ENCODE measurements at regions not wholly inside any gene's neighbourhood (a gene's known extent, or its start where the extent isn't known, plus 50 kb on each side); places are given as distances from the start of the nearest gene placed in this dataset.

DNA sequence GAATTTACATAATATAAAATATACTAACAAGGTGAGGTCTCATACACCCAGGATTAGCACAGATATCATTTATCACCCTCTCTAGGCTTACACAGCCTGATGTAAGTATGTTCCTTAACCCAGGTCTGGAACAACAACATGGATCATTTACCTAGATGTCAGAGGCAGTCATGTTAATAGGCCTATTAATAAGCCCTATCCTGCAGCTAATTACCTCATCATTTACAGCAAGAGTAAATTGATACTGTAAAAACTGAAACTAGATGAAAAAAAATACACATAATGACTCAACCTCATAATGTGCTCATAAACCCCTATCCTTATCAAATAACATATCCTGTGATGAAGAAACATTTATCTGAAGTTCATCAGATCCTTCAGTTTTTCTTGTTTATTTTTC is 334.3 kb upstream of the MANEA start:
- DNase-seq (ENCODE audit: low spot score): no peak

DNA sequence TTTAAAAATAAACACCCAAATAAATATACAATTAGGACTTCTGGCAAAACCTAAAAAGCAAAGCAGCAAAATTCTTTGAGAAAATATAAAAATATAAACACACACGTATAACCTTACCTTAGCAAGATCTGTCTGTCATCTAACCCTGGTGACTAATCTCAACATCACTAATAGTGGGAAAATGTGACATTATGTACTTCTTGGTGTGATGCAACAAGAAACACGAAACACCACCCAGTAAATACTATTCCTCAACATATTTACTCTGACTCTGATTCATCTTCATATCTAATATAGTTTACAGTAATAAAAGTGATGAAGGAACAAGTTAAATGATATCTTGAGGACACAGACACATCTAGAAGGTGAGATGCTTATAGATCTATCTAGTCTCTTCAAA is 332.6 kb upstream of the MANEA start:
- no peak for DNase-seq (ENCODE audit: low spot score)

- no peak for DNase-seq (ENCODE audit: low spot score)
These were observed 328.8 kb upstream of the MANEA start for GRCh38 chr6:95248499-95248898.

GRCh38 chr6:95249175-95249574 is 328.2 kb upstream of the MANEA start:
- no peak for DNase-seq (ENCODE audit: low spot score)

DNA sequence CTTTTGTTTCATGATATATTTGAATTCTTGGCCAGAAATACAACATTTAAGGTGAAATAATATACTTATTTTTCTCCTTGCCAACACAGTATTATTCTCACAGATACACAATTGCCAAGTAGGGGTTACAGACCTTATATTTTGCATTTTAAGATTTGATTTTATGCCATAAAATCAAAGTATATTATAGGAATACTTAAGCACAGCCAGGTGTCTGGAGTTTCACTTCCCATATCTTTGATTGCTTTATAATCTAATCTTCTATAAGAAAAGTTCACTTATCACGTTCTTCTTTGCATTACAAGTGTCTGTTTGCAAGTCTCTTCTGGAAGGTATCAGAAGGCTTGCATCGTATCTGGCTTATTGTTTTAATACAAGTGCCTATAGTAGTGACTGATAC is 327.7 kb upstream of the MANEA start:
- no peak for DNase-seq (ENCODE audit: low spot score)

DNA sequence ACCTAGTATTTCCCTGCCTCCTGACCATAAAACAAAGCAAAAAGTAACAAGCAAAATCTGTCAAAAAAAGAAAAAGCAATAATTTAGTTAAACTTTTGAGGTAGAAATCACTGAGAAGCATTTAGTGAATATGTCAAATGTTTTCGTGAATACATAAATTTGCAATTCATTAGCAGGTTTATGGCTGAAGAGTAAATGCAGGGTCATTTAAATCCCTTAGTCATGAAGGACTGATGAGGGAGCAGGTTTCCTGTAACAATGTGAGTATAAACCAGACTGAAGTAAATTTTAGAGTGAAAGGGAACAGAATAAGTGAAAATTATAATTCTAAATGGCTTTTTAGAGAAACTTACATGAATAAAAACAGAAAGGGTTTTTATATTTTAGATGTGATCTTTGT is 313.5 kb upstream of the MANEA start:
- DNase-seq (ENCODE audit: low spot score): no peak

DNA sequence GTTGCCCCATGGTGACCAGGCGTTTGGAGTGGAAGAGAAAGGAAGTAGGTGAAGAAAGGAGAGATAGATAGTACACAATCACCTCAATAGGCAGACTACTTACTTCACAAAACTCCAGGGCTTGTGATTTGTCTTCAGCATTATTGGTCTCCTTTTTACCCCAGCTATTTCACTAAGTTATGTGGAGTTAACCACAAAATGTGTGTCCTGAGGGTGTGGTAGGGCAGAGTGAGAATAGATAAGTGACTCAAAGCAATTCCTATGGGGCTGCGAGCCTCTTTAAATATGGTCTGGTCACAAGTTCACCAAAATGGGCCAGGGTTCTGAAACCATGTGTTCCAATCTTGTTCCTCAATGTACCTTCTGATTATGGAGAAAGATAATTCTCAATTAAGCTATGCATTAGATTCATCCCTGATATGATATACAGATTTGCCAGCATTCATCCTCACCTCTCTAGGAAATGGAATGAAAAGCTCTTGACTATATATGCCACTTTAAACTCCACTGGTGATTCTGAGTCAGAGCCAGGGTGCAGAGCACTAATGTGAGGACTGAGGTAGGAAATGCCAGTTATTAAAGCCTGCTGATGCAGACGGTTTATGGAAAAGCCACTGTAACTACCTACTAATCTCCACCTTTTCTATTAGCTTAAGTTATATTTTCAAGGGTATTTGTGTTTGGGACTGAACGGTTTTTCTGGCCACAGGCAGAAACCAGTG is 310.6 kb upstream of the MANEA start:
- DNase-seq (ENCODE audit: low spot score): no peak

GRCh38 chr6:95274686-95275235 is 302.6 kb upstream of the MANEA start:
- DNase-seq (ENCODE audit: low spot score): no peak

GRCh38 chr6:95279616-95280015 is 297.7 kb upstream of the MANEA start:
- DNase-seq (ENCODE audit: low spot score): no peak

- no peak for DNase-seq (ENCODE audit: low spot score)
These were observed 296.6 kb upstream of the MANEA start for GRCh38 chr6:95280686-95281273.

DNA sequence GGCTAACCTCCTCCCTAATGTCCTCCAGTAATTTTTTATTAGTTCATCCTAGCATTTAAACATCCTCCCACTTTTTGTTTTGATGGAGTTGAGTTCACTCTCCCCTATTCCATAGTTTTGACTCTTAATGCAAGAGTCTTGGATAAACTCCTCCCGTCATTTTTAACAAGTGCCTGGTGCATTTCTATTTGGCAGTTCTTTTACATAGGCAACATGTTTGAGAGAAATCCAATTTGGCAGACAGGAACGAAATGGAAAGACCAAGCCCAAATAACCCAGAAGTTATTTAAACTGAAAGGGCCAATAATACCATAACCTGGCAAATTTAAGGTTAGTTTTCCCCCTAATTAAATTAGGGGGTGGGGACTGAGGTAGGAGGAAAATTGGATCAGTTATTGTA is 291.5 kb upstream of the MANEA start:
- no peak for DNase-seq (ENCODE audit: low spot score)

DNA sequence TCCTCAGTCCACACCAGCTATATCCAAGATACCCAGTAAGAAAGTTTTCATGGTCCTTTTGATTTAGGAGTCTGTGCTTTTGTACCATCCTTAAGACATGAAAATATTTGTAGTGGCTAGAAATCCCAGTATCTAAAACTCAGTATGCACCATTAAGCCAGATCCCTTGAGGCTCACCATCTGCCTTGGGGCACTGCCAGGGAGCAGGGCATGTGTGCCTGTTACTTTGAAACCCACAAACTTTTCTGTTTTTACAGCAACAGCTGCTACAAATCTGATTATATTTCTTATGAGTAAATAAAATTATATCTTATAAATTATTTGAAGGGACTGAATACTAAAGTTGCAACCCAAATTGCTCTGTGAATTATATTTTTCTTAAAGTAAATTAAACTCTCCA is 290.5 kb upstream of the MANEA start:
- DNase-seq (ENCODE audit: low spot score): no peak

DNA sequence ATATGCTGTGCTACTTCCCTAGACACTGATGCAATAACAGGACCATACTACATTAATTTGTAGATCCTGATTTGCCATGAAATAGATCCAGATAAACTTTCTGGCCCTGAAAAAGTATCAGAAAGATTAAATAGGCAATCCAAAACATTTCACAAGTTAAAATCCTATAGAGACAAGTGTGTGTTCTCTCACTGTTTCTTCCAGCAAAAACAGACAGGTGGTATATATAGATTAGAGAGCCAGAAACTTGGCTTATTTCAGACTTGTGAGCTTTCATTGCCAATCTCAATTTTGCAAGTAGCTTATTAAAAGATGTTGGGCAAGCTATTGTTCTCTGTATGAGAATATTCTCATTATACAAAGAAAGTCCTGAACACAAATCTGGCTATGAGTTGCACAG is 289.1 kb upstream of the MANEA start:
- DNase-seq (ENCODE audit: low spot score): no peak

- no peak for DNase-seq (ENCODE audit: low spot score)
These were observed 285.3 kb upstream of the MANEA start for GRCh38 chr6:95292011-95292410.

DNA sequence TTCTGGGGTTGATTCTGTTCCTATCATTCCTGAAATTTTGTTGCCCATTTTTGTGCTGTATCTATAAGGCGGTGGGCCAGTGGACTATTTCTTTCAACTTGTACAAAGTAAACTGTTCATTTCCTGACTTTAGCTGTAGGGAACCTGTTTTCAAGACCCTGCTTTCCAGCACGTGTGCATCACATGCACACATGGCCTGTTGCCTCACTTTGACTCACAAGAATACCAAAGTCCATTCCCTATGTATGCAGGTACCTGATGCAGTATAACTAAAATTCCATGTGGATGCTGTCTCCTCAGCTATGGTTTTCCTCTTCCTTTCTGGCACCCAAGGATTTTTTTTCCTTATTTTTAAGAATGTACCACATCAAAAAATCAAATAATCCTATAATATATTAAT is 284.1 kb upstream of the MANEA start:
- no peak for DNase-seq (ENCODE audit: low spot score)

- DNase-seq (ENCODE audit: low spot score): no peak
These were observed 283.3 kb upstream of the MANEA start for GRCh38 chr6:95294043-95294442.

GRCh38 chr6:95309545-95309944 is 267.8 kb upstream of the MANEA start:
- no peak for DNase-seq (ENCODE audit: low spot score)

GRCh38 chr6:95318137-95318536 is 259.2 kb upstream of the MANEA start:
- no peak for DNase-seq (ENCODE audit: low spot score)

DNA sequence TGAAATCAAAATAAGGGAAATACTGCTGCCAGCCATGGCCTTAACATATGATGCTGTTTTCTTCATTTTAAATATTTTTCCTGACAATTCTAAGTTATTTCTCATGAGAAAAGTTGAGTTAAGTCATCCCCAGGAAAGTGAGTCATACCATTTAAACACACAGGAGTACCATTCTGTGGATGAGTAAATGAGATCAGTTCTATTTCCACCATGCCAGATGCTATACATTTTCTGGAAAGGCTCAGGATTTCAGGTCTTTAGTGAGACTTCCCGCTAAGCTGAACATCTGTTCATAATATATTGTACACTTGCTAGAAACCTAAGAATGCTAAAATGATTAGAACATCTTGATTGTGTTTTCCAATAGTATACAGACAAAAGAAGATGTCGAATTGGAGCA is 256.2 kb upstream of the MANEA start:
- DNase-seq (ENCODE audit: low spot score): no peak

DNA sequence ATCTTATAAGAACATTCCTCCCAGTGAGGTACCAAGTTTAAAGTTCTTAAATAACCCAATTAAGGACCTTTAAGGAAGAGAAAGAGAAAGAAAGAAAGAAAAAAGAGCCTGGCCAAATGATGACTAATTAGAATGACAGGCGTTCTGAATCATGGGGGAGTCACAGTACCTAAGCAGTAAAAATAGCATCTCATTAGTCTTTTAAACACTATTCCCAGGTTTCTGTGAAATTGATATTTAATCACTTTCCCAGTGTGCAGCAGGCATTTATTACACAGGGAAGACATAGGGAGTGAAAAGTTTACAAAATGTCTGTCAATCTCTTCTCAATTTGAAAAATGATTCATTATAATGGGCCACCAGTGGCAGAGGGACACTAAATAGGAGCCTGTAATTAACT is 251.4 kb upstream of the MANEA start:
- peak; percentile 66 for DNase-seq (ENCODE audit: low spot score)

GRCh38 chr6:95328231-95328630 is 249.1 kb upstream of the MANEA start:
- DNase-seq (ENCODE audit: low spot score): no peak

- DNase-seq (ENCODE audit: low spot score): no peak
These were observed 225.1 kb upstream of the MANEA start for GRCh38 chr6:95352064-95352795.

- no peak for DNase-seq (ENCODE audit: low spot score)
These were observed 222.8 kb upstream of the MANEA start for GRCh38 chr6:95354551-95354950.

All from kidney tubule cell (primary cell).